Heart left ventricle (tissue), 16 donors: ENCODE measurements at regions not wholly inside any gene's neighbourhood (a gene's known extent, or its start where the extent isn't known, plus 50 kb on each side); places are given as distances from the start of the nearest gene placed in this dataset.

Source experiments
- ATAC-seq, 4 donors: fragments of 200-7000 bp; cut with Tn5 transposase; one replicate each; pipeline ENCODE4 v1.9.1; 2020 to 2022; ENCODE audit warnings: moderate library complexity in 4 of 4, mild to moderate bottlenecking in 3 of 4, moderate number of reproducible peaks in 1 of 4
- DNase-seq, 5 donors: peaks; one replicate each; pipeline ENCODE4 v3.0.0-alpha.2; 2020
- H3K27ac ChIP-seq, 12 donors: fragments of 200-600 bp; sonication (generic) in 4 of 12; one replicate each; pipeline versions ENCODE4 v1.5.0 to v1.8.0; 2016 to 2022; ENCODE audit warnings: mild to moderate bottlenecking in 2 of 12
- H3K27me3 ChIP-seq, 9 donors: fragments of 200-600 bp; sonication (generic) in 2 of 9; one replicate each; pipeline versions ENCODE4 v1.5.1 to v1.8.0; 2016 to 2022; ENCODE audit warnings: mild to moderate bottlenecking in 3 of 9
- H3K36me3 ChIP-seq, 9 donors: fragments of 200-600 bp; sonication (generic) in 2 of 9; one replicate each; pipeline versions ENCODE4 v1.5.0 to v1.8.0; 2018 to 2022; ENCODE audit warnings: mild to moderate bottlenecking in 2 of 9
- H3K4me1 ChIP-seq, 12 donors: fragments of 200-600 bp; sonication (generic) in 4 of 12; one replicate each; pipeline versions ENCODE4 v1.5.0 to v1.8.0; 2016 to 2022; ENCODE audit warnings: mild to moderate bottlenecking in 3 of 12
- H3K4me3 ChIP-seq, 12 donors: fragments of 200-600 bp; sonication (generic) in 4 of 12; one replicate each; pipeline versions ENCODE4 v1.5.0 to v1.8.0; 2017 to 2022; ENCODE audit warnings: mild to moderate bottlenecking in 9 of 12, moderate library complexity in 4 of 12
- H3K9me3 ChIP-seq, 12 donors: fragments of 200-600 bp; sonication (generic) in 4 of 12; one replicate each; pipeline versions ENCODE4 v1.5.0 to v1.8.0; 2016 to 2022; ENCODE audit warnings: mild to moderate bottlenecking in 1 of 12
- POLR2A ChIP-seq, 2 donors: fragments of 450-650 bp; IDR thresholded peaks; one replicate each; pipeline ENCODE4 v1.6.1; 2017; ENCODE audit warnings: antibody characterized with exemption in 2 of 2, mild to moderate bottlenecking in 2 of 2, moderate library complexity in 2 of 2
- WGBS, 4 donors: extraction: QIAGEN DNeasy Blood & Tissue Kit in 2 of 4; methylation state at CpG; one replicate each; pipeline versions ENCODE4 v1.1.5 to v1.1.7; 2013 to 2018; 5-methylcytosine and 5-hydroxymethylcytosine counted together
- intact Hi-C, 10 donors: fragments of 100-400 bp; cut with DNase I; formaldehyde crosslinking; loops; one replicate each; pipeline versions ENCODE4 v1.11.1 to v1.14.2; 2022
- TF ChIP-seq, protein P1 (sequence below), 12 donors: fragments of 200-600 bp; sonication (generic) in 4 of 12; IDR thresholded peaks; one replicate each; pipeline versions ENCODE4 v1.5.0 to v1.8.0; 2018 to 2022; ENCODE audit warnings: antibody characterized with exemption in 12 of 12, mild to moderate bottlenecking in 5 of 12
- donor health status: ischemic (EF 13 %, LVEDD 7.1; RV severe dilation, severe dysfunction).
- donor health status: healthy with polysubstance abuse.
- donor health status: DM: no; HTN: yes; CAD: no.
- donor health status: DM: no; HTN: no; CAD: no.
- donor health status: ischemic (EF 25% LVEDD 6.9; RV normal size, moderate dysfunction).
- donor health status: ischemic (EF 25% LVEDD 5.7; RV mildly dilated, moderate dysfunction).
- donor health status: healthy.
- donor health status: DM: yes; HTN: yes; CAD: no.
- donor health status: ischemic (EF 35%, LVEDD 5.7; RV mildly dilated, moderate dysfunction).
- donor health status: nonischemic (EF 11% LVEDD 7.7; RV severe dilation, severe dysfunction).
- donor health status: DM: yes; HTN: yes; CAD: no.
- donor health status: PGD.
- donor health status: ischemic (EF 29% LVEDD 5.4; RV normal size, mild dysfunction).
- donor health status: nonischemic (EF 23%, LVEDD 6.1; RV moderate dilation, normal function).

DNA sequence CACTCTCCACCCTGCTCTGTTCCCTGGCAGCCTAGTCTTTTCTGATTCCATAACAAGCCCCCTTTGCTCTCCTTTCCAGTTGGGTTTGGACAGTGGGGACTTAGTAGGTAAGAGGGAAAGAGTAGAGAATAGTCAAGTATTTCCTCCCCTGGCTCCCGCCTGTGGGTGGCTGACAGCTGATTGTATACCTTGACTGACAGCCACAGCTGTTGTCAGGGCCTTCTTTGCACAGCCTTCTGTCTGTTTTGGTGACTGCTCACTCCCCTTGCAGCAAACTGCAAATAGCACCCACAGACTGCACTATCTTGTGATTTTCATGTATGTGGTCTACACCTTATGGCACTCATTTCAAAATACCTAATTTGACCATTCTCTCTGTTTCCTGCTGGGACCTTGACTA lies 486.3 kb downstream of the ACTR3B start:
- WGBS, 4 donors: 68 to 85% (median 72%) methylated on average over 1 of the region's 1 CpG
- intact Hi-C loops: no loop called here
- no peak overlapping the region for H3K4me3 ChIP-seq

DNA sequence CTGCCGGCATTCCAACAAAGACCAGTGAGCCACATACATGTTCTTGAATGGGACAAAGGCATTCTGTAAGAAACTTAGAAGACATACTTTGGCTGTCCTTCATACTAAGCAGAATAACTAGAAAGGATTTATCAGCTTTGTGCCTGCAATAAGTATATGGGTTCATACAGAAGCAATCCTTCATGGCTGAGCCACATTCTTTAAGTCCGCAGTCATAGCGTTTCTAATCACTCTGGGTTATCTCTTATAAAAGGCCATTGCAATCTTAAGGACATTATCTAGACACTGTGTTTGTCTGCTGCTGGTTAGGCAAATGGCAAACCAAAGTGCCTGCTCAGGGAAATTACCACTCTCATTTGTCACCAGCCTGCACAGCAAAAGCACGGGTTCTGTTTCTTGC lies 488.4 kb downstream of the ACTR3B start:
- intact Hi-C loops: no loop called here
- Histone ChIP-seq H3K9me3 (peaks cover 0 to 3% (median 0%) of the 10 kb centered on the region in 12 donors), H3K4me3 (no peak overlapping the region), H3K27ac (no peak overlapping the region), H3K36me3 (no peaks in the 10 kb centered on the region), H3K27me3 (no peaks in the 10 kb centered on the region), H3K4me1 (no peaks in the 10 kb centered on the region)
- DNase-seq (no peak), ATAC-seq (no peak)
- WGBS, 4 donors: 37 to 50% (median 43%) methylated on average over 4 of the region's 4 CpGs
- no peak for TF ChIP-seq POLR2A (IDR thresholded peaks at IDR 0.05)
- TF ChIP-seq, protein P1, sequence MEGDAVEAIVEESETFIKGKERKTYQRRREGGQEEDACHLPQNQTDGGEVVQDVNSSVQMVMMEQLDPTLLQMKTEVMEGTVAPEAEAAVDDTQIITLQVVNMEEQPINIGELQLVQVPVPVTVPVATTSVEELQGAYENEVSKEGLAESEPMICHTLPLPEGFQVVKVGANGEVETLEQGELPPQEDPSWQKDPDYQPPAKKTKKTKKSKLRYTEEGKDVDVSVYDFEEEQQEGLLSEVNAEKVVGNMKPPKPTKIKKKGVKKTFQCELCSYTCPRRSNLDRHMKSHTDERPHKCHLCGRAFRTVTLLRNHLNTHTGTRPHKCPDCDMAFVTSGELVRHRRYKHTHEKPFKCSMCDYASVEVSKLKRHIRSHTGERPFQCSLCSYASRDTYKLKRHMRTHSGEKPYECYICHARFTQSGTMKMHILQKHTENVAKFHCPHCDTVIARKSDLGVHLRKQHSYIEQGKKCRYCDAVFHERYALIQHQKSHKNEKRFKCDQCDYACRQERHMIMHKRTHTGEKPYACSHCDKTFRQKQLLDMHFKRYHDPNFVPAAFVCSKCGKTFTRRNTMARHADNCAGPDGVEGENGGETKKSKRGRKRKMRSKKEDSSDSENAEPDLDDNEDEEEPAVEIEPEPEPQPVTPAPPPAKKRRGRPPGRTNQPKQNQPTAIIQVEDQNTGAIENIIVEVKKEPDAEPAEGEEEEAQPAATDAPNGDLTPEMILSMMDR (IDR thresholded peaks at IDR 0.05): no peak

More for the DNA sequence above, 486.3 kb downstream of the ACTR3B start:
- Histone ChIP-seq H3K27me3 (no peaks in the 10 kb centered on the region), H3K9me3 (peaks cover 0 to 5% (median 0%) of the 10 kb centered on the region in 12 donors), H3K4me1 (no peaks in the 10 kb centered on the region), H3K36me3 (no peaks in the 10 kb centered on the region), H3K27ac (no peak overlapping the region)
- DNase-seq (no peak), ATAC-seq (no peak)
- no peak for TF ChIP-seq POLR2A (IDR thresholded peaks at IDR 0.05)
- TF ChIP-seq, protein P1 (IDR thresholded peaks at IDR 0.05): no peak

DNA sequence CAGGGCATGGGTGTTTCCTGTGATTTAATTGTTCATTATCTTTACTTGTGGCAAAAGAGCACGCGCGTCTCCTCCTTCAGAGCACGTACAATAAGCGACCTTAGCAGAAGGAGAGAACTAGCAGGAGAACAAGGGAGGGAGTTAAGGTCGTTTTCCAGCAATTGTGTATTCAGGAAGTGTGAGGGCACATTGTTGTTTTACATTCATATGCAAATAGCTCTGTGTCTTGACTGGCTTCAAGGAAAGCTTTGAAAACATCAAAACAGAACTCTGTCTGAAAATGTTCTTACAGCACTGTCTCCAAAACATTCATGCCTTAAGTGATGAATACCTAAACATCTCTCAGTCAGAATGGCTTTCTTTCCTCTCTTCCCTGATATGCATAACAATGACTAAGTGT lies 499.1 kb downstream of the ACTR3B start:
- TF ChIP-seq POLR2A (IDR thresholded peaks at IDR 0.05): no peak
- TF ChIP-seq, protein P1 (IDR thresholded peaks at IDR 0.05): no peak
- 58 to 63% (median 59%) methylated on average over 6 of the region's 6 CpGs for WGBS, 4 donors
- Histone ChIP-seq H3K27ac (no peak overlapping the region), H3K36me3 (no peaks in the 10 kb centered on the region), H3K27me3 (no peaks in the 10 kb centered on the region), H3K4me1 (no peaks in the 10 kb centered on the region), H3K4me3 (no peak overlapping the region), H3K9me3 (no peaks in the 10 kb centered on the region)
- ATAC-seq (no peak), DNase-seq (no peak)
- intact Hi-C loops: no loop called here

DNA sequence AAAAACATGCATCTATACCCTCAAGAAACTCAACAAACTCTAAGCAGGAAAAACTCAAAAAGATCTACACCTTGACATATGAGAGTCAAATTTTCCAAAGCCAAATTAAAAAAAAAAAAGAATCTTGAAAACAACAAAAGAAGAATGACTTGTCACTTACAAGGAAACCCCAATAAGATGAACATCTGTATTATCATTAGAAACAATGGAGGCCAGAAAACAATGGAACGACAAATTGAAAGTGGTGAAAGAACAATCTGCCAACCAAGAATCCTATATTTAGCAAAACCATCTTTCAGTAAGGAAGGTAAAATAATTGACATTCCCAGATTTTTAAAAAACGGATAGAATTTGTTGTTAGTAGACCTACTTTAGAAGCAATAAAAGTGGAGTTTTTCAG lies 516.8 kb downstream of the ACTR3B start:
- ATAC-seq (no peak), DNase-seq (no peak)
- peaks cover 0 to 23% (median 0%) of the 10 kb centered on the region in 12 donors for H3K9me3 ChIP-seq
- H3K4me1 ChIP-seq: no peaks in the 10 kb centered on the region
- H3K4me3 ChIP-seq: no peak overlapping the region
- H3K27ac ChIP-seq: no peak overlapping the region
- 75 to 87% (median 81%) methylated on average over 2 of the region's 2 CpGs for WGBS, 4 donors
- H3K36me3 ChIP-seq: no peaks in the 10 kb centered on the region
- intact Hi-C loops: no loop called here
- TF ChIP-seq, protein P1 (IDR thresholded peaks at IDR 0.05): no peak
- TF ChIP-seq POLR2A (IDR thresholded peaks at IDR 0.05): no peak
- H3K27me3 ChIP-seq: no peaks in the 10 kb centered on the region
